Nephron progenitor cell (in vitro differentiated cells): ENCODE measurements at regions not wholly inside any gene's neighbourhood (a gene's known extent, or its start where the extent isn't known, plus 50 kb on each side); places are given as distances from the start of the nearest gene placed in this dataset.
A peak's percentile ranks its signal among the peaks of the same experiment; 100 is the strongest.
"Not testable (repeated sequence)": the region's sequence is repeated elsewhere in the genome, so short reads cannot be mapped to it uniquely, and the experiment has no call there.

ENCODE experiments used
- DNase-seq: peaks from one replicate; pipeline ENCODE4 v3.0.0; 2021
- H3K27ac Mint-ChIP-seq: 2 replicates; pipeline ENCODE4 v1.8.0; 2021; ENCODE audit warnings: mild to moderate bottlenecking, moderate library complexity, mixed read lengths
- H3K27me3 Mint-ChIP-seq: 2 replicates; pipeline ENCODE4 v1.8.0; 2021; ENCODE audit warnings: mild to moderate bottlenecking, low read depth, mixed read lengths; ENCODE audit not compliant: poor library complexity
- H3K36me3 Mint-ChIP-seq: 2 replicates; pipeline ENCODE4 v1.8.0; 2021; ENCODE audit warnings: low read depth, mixed read lengths
- H3K4me1 Mint-ChIP-seq: 2 replicates; pipeline ENCODE4 v1.8.0; 2021; ENCODE audit warnings: mixed read lengths
- H3K4me3 Mint-ChIP-seq: 2 replicates; pipeline ENCODE4 v1.8.0; 2021; ENCODE audit warnings: mild to moderate bottlenecking, moderate library complexity, mixed read lengths
- H3K9me3 Mint-ChIP-seq: 2 replicates; pipeline ENCODE4 v1.8.0; 2021; ENCODE audit warnings: mild to moderate bottlenecking, moderate library complexity, mixed read lengths
- TF ChIP-seq, protein P1 (sequence below): fragments of 200-600 bp; sonication (generic); IDR thresholded peaks from 2 replicates; pipeline ENCODE4 v1.5.0; 2021; ENCODE audit warnings: antibody characterized with exemption

DNA sequence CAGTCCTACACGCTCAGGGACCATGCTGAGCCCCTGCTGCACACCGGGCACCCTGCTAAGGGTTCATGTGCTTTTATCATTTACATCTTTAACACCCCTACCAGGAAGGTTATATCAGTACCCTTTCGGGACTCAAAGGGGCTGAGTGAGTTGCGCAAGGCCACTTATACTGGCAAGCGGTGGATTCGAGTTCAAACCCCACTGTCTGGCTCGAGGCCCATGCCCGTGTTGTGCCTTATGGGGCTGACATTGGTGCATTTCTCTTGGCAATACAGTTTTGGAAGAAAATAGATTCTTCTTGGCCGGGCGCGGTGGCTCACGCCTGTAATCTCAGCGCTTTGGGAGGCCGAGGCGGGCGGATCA, 69.5 kb upstream of the MAP4K4 start:
- peaks cover 10% of the 10 kb centered on the region for H3K4me1 Mint-ChIP-seq
- H3K27ac Mint-ChIP-seq, result no peak overlapping the region
- H3K4me3 Mint-ChIP-seq, result no peak overlapping the region
- H3K36me3 Mint-ChIP-seq, result no peaks in the 10 kb centered on the region
- no peak for DNase-seq
- H3K27me3 Mint-ChIP-seq, result peaks cover 7% of the 10 kb centered on the region
- H3K9me3 Mint-ChIP-seq, result peaks cover 7% of the 10 kb centered on the region
- TF ChIP-seq, protein P1, sequence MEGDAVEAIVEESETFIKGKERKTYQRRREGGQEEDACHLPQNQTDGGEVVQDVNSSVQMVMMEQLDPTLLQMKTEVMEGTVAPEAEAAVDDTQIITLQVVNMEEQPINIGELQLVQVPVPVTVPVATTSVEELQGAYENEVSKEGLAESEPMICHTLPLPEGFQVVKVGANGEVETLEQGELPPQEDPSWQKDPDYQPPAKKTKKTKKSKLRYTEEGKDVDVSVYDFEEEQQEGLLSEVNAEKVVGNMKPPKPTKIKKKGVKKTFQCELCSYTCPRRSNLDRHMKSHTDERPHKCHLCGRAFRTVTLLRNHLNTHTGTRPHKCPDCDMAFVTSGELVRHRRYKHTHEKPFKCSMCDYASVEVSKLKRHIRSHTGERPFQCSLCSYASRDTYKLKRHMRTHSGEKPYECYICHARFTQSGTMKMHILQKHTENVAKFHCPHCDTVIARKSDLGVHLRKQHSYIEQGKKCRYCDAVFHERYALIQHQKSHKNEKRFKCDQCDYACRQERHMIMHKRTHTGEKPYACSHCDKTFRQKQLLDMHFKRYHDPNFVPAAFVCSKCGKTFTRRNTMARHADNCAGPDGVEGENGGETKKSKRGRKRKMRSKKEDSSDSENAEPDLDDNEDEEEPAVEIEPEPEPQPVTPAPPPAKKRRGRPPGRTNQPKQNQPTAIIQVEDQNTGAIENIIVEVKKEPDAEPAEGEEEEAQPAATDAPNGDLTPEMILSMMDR, result no peak

DNA sequence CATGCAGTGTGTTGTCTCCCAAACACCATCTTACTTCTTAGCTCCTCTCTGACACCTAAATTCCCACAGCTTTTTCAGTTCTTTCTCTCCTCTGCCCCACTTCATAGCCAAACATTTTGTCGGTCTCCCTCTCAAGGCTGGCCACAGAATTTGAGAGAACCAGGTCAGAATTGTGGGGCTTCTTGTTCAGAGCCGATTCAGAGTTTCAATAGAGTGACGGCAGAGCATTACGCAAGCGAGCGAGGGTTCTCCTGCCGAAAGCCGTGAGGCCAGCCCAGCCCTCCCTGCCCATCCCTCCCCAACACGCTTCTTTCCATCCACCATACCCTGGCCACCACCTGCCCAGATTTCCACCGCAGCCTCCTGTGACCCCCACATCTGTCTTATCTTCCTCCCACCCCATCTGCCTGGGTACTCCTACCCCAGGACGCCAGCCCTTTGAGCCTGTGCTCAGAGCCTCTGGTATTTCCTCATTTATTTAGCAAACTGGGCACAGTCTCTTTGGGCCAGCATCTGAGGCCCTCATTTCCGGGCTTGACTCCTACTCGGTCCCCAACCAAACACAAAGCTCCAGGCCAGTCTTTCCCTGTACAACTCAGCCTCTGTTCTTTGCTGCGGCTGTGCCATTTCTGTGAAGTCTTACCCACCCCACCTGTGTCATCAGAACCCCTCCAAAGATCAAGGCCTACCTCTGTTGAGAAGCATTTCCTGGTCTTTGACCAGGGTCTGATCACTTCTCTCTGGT, 70.0 kb upstream of the MAP4K4 start:
- TF ChIP-seq, protein P1, result no peak
- H3K36me3 Mint-ChIP-seq, result no peaks in the 10 kb centered on the region
- no peak for DNase-seq
- H3K9me3 Mint-ChIP-seq, result peaks cover 7% of the 10 kb centered on the region
- H3K4me3 Mint-ChIP-seq, result no peak overlapping the region
- no peak overlapping the region for H3K27ac Mint-ChIP-seq
- H3K27me3 Mint-ChIP-seq, result peaks cover 7% of the 10 kb centered on the region
- H3K4me1 Mint-ChIP-seq, result peaks cover 16% of the 10 kb centered on the region

DNA sequence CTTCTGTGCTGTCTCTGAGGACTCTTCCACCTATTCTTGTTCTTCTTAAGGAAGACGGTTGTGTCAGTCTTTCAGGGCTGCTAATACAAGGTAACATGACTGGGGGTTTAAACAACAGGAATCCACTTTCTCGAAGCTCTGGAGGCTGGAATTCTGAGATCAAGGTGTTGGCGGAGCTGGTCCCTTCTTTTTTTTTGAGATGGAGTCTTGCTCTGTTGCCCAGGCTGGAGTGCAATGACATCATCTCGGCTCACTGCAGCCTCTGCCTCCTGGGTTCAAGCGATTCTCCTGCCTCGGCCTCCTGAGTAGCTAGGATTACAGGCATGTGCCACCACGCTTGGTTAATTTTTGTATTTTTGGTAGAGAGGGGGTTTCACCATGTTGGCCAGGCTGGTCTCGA, 71.7 kb upstream of the MAP4K4 start:
- DNase-seq, H3K9me3 Mint-ChIP-seq, H3K4me3 Mint-ChIP-seq, H3K36me3 Mint-ChIP-seq: not testable (repeated sequence)
- H3K4me1 Mint-ChIP-seq, result peaks cover 21% of the 10 kb centered on the region
- peak overlapping the region; percentile 21 for H3K27ac Mint-ChIP-seq
- H3K27me3 Mint-ChIP-seq, result peaks cover 15% of the 10 kb centered on the region

DNA sequence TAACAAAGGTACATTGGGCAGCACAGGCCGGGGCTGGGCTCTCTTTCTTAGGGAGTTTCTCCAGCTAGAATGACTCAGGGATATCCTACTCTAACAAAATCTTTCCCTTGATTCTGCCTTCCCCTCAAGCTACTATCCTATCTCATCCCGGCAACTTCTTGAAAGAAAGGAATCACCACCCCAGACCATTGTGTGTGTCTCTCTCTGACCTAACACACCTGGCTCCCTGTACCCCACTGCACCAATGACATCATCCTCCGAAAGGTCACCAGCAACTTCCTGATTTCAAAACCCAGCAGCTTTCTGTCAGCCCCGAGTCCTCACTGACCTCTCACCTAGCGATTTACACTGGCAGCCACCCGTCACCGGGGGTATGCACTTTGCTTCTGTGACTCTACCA, 72.1 kb upstream of the MAP4K4 start:
- DNase-seq, result no peak
- peaks cover 13% of the 10 kb centered on the region for H3K27me3 Mint-ChIP-seq
- peak overlapping the region; percentile 21 for H3K27ac Mint-ChIP-seq
- H3K4me3 Mint-ChIP-seq, result no peak overlapping the region
- peaks cover 7% of the 10 kb centered on the region for H3K9me3 Mint-ChIP-seq
- H3K36me3 Mint-ChIP-seq, result no peaks in the 10 kb centered on the region
- H3K4me1 Mint-ChIP-seq, result peaks cover 21% of the 10 kb centered on the region
- TF ChIP-seq, protein P1, result no peak

DNA sequence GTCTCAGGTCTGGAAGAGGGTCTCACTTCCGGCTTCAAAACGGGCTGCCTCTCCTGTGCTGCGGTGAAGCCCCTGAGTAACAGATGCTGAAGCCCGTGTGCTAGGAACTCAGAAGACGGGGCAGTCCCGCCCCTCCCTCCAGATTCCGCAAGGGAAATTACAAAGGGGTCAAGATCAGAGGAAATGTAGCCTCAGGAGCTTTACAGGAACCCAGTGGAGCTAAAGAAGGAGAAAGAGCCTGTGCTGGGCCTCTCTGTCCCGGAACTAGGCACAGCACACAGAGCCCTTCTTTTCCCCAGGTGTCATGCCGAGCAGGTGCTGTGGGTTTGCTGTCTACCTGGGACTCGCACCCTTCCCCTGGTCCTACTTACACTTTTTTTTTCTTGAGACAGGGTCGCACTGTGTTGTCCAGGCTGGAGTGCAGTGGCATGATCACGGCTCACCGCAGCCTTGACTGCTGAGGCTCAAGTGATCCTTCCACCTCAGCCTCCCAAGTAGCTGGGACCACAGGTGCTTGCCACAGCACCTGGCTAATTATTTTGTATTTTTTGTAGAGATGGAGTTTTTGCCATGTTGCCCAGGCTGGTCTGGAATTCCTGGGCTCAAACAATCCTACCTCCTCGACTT, 72.7 kb upstream of the MAP4K4 start:
- Mint-ChIP-seq H3K9me3 (peaks cover 7% of the 10 kb centered on the region), H3K4me3 (no peak overlapping the region), H3K4me1 (peaks cover 21% of the 10 kb centered on the region), H3K36me3 (no peaks in the 10 kb centered on the region), H3K27me3 (peaks cover 15% of the 10 kb centered on the region), H3K27ac (no peak overlapping the region)
- TF ChIP-seq, protein P1, result no peak
- no peak for DNase-seq

DNA sequence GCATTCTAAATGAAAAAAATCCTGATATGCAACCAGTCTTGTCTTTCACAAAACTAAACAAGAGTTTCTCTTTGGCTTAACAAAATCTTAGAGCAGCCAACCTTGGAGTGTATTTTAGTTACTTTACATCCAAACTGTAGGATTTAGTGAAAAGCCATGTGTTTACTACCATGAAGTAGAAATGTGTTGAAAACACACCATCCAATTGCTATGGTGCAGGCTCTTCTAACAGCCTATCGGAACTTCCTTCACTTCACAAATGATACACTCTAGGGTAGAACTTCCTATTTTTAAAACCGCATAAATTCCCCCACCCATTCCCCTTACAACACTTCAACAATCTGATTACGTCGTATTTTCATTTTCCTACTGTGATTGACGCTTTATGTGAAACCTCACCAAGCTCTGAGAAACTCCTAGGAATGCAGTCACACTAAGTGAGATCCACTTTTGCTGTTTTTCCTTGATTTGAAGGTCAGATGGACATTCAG, 74.4 kb upstream of the MAP4K4 start:
- H3K36me3 Mint-ChIP-seq, result no peaks in the 10 kb centered on the region
- H3K9me3 Mint-ChIP-seq, result peaks cover 7% of the 10 kb centered on the region
- H3K4me3 Mint-ChIP-seq, result no peak overlapping the region
- no peak for DNase-seq
- peaks cover 15% of the 10 kb centered on the region for H3K27me3 Mint-ChIP-seq
- no peak overlapping the region for H3K27ac Mint-ChIP-seq
- H3K4me1 Mint-ChIP-seq, result peaks cover 30% of the 10 kb centered on the region
- TF ChIP-seq, protein P1, result no peak
